COLO668 (cell line): ENCODE measurements at regions not wholly inside any gene's neighbourhood (a gene's known extent, or its start where the extent isn't known, plus 50 kb on each side); places are given as distances from the start of the nearest gene placed in this dataset.
"Not testable (repeated sequence)": the region's sequence is repeated elsewhere in the genome, so short reads cannot be mapped to it uniquely, and the experiment has no call there.

Experiments used
- DNase-seq: peaks from one replicate; lab custom pipeline; 2025; ENCODE audit not compliant: unreplicated experiment; lab: John Stamatoyannopoulos, UW

DNA sequence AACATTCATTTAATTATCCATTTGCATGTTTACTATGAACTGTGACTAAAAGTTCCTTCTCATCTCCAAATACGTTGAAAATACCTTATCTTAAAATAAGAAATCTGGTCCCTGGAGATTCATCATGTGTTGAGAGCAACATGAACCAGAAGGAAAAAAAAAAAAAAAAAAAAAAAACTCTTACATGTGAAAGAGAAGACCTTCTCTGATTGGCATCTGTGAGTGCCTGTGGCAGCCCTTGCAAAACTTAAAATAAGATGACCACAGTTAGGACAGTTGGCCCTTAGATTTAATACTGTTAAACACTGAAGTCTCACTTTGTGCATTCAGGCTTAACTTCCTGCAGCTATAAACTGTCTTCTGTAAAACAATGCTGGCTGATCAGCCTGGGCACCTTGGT, 1395.2 kb upstream of the ADGRL4 start:
- no peak for DNase-seq

DNA sequence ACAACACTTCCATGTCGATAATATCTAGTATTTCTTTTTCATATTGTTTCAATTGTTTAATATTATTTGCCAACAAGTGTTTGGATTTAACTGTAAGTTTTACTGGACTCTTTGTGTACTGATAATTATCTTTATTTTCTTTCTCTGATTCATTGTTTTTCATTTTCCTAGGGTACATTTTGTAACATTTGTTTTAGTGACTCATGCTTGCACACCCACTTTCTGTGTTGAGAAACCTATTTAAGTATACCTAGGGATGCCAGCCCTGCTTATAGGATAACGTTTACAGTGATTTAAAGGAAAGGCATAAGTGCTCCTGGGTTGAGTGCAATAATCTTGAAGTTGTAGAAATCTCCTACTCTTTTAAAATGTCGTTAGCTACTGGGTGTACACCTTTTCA, 1386.0 kb upstream of the ADGRL4 start:
- no peak for DNase-seq

DNA sequence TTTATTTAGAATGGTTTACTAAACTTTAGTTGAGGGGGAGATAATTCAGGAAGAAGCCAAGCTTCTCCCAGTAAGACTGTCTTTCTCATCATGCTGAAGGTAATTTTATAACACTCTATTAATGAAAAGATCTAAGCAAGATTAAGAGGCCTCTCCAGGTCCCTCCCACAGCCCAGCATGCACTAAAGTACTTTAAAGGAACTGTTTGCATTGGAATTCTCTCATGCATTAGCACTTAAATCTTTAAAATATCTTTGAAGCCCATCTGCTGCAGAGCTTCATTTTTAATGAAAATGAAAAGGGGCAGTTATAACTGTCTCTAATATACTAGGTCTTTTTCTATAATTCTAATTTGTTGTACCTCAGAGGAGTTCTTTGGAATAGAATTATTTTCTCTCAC, 1379.1 kb upstream of the ADGRL4 start:
- no peak for DNase-seq

DNA sequence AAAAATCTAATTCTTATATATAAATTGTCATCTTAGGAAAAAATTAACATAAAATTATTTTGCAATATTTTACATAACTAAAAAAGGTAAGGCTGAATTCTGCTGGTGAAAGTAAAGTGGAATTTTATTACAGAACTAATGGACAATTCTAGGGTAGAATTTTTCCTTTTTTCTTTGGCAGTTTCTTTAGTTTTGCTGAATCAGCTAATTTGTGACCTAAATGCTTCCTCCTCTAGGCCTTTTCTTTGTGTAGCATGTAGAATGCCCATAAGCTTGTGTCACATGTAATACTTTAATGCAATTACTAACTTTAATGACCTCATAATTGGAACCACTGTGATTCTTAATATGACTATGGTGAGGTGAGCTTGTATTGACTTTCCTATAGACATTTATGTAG, 1378.4 kb upstream of the ADGRL4 start:
- no peak for DNase-seq

DNA sequence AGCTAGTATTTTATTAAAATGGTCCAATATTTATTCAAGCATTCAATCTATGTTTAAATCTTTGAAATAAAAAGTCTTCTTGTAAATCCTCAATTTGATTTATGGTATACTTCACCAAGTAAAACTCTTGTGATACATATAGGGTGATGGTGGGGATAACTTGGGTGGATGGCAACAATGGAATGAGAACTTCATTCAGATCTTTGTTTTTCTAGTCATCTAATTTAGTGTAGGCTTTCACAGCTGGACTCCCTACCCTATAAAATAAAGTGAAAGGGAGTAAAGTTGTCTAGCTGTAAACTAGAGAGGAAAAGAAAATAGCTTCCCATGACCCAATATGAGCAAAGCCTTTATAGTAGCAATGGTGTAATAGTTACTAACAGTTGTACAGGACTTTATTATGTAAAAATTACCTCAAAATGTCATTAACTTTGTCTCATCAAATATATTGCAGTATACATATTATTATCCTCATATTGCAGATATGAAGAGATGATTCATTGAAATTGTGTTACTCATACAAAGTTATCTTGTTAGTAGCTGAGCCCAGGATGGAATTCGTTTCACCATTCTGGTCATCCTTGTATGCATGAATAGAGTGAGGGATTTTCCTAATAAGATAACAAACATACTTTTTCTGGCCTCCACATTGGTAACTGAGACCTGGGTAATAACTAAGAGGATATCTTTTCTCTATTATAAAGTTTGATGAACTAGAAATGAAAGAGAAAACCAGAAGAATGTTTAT, 1377.7 kb upstream of the ADGRL4 start:
- no peak for DNase-seq

DNA sequence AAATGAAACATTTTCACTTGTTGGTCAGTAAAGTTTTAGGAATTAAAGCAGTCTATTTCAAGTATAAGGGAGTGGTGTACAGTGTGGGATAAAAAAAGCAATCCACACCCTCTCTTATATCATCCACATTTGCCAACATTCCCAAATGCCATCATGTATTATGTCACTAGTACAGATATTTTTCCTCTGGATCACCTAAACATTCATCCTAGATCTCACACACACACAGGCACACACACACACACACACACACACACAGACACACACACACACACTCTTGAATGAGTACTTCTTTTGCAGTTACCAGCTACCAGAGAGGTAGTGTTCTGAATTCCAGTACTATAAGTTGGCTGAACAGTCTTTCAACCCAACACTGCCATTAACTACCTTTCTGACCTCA, 1369.1 kb upstream of the ADGRL4 start:
- DNase-seq, result no peak

DNA sequence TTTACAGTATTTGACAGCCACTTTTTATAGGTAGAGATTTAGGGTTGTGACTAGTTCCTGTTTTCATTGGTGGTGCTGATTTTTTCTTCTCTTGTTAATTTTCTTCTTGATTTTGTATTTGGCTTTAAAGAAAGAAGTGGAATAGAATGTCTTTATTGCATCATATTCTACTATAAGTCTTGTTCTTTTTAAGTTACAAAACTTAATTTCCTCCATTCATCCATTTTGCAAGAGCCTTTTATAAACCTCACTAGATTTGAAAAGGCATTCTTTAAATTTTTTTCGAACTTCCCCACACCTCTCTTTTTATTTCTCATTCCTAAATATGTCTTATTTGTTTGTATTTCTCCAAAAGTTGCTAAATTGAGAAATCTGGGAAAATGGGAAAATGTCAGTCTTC, 1368.6 kb upstream of the ADGRL4 start:
- no peak for DNase-seq

DNA sequence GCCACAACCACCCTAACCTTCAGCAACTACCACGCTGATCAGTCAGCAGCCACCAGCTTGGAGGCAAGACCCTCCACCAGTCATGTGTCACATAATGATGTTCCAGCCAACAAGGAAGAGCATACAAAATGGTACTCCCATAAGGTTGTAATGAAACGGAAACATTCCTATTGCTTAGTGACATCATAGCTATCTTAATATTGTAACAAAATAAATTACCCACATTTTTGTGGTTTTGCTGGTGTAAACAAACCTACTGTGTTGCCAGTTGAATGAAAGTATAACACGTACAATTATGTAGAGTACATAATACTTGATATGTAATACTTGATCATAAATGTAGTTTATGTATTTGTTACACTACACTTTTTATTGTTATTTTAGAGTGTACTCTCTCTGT, 1363.2 kb upstream of the ADGRL4 start:
- no peak for DNase-seq

DNA sequence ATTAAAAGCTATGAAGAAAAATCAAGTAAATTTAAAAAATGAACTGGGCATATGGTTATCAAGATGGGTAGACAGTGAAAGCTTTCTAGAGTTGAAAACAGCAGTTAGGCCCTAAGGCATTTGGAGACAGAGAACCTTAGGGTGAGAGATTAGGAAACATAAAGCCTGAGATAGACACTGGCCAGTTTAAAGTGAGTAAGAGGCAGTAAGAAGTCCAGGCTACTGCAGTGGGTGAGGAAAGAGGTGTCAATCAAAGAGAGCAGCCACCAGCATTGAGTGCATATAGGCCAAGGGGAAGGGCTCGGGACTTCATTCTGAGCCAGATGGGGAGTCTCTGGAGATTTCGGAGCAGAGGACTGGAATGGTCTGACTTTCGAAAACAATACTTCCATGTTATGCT, 1360.5 kb upstream of the ADGRL4 start:
- DNase-seq, result no peak

DNA sequence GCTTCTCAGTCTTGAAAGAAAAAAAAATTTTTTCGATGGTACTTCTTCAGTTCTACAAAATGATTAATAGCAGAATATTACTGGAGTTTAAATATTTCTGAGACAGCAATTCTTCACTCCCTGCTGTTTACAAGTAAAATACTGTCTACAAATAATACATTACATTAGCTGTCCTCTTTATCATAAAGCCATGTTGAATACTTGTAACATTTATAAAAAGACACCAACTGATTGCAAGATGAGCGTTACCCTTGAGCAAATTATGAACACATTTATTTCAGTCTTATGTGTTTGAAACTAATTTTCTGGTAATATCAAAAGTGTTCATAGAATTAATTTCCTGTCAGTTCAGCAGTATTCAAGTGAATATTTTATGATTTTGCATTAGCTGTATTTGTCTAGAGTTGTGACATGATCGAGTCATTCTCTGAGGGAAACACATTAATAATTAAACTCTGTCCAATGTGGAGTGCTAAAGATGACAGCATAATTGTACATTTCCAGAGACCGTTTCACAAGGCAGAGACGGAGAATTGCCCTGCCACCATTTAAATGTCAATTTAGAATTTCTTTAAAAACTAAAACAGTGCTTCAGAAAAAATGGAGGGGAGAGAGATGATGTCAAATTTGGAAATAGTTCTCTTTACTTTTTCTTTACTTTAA, 1359.0 kb upstream of the ADGRL4 start:
- DNase-seq, result no peak

DNA sequence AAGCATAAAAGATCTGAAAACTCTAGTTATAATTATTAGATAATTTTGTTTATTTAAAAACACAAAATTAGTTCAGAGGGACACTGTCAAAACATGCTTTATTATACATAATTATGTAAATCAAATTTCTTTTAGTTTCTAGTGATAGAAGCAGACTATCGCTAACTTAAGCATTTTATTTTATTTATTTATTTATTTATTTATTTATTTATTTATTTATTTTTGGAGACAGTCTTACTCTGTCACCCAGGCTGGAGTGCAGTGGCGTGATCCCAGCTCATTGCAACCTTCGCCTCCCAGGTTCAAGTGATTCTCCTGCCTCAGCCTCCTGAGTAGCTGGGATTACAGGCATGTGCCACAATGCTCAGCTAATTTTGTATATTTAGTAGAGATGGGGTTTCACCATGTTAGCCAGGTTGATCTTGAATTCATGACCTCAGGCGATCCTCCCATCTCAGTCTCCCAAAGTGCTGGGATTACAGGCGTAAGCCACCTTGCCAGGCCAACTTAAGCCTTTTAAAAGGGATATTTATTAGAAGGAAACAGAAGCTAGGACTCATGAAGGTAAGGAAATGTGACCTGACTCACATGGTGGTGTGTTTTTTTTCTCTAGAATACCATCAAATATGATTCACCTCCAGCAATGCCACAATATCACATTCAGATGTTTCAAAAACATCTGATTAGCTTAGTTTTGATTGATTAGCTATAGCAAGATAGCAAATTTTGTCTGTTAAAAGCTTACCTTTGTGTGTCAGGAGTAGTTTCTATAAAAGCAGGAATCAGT, 1357.4 kb upstream of the ADGRL4 start:
- no peak for DNase-seq

DNA sequence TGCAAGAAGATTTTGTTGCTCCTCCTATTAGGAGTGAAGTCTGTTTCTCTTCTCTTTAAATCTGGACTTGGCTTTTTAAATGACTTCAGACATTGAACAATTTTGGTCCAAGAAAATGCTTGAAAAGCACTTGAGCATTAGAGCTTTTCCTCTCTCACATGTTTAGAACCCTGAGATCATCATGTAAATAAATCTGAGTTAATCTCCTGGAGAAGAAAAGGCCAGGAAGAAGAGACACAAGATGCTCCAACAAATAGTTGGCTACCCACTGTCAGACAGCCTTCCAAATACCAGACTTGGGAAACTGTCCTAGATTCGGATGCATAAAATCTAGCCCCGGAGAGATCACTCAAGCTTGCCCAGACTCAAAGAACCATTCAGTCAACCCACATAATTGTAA, 1353.1 kb upstream of the ADGRL4 start:
- no peak for DNase-seq

DNA sequence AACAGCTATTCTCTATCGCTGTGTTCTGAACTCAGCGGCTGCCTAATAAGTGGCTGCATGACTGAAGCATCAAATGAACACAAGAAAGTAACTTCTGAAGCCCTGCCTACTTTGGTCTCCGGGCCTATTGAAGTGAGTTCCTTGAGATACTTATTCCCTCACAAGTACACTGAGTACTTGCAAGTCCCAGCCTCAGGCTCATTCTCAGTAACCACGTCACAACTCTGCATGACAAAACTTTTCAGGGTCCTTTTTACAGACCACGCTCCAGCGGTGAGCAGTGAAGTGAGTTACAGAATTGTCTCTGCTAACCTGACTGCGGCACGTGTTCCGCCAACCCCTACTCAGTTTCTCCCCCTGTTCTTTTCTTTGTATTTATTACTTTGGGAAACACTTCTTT, 1342.7 kb upstream of the ADGRL4 start:
- no peak for DNase-seq

DNA sequence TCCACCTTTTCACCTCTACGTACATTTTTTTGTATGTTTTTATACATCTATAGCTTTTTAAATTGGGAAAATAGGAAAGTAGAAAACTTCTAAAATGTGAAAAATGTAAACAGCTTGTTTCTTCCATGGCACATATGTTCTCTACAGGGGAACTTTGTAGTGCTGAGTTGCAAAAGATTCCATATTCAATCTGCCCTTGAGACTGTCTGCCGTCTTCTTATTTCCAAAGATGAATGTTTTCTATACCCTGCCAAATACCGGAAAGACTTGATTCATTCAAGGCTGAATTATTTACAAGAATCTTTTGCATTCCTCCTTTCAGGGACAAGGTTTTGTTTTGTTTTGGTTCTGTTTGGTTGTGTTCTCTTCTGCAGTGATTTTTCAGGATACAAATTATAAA, 1334.5 kb upstream of the ADGRL4 start:
- no peak for DNase-seq

DNA sequence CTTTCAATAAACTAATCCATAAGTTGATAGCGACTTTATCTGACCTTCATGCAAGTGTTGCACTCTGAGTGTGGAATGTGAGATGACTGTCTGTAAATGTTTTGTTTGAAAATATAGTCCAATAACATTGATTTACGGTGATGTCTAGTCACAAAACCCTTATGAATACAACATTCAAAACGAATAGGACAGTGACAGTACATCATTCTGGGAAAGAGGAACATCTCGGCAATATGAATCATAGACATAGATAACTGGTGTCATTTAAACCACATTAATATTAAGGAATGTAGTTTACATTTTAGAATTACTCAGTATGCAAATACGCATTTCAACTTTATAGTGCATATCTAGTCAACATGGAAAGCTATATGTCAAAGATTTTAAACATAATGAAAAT, 1311.6 kb upstream of the ADGRL4 start:
- no peak for DNase-seq

DNA sequence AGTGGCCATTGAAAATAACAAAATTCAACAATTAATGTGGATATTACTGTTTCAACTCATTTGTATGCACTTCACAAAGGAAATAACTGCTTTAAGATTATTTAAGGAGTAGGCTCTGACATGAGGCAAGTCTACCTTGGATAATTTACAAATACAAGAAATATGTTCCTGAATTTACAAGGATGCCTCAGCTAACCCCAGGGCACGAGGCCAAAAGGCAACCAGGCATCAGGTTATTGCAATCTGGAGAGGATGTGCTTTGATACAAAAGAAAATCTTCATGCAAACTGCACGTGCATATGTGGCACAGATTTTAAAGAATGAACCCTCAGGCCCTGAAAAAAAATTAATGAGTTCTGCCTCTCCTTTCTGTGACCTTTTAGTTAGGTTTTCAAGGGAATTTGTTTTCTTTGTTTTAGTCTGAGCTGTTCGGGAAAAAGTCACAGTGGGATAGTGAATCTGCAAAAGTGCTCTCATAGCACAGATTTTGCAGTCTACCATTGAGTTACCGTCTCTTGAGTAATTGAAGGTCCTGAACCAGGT, 1304.2 kb upstream of the ADGRL4 start:
- DNase-seq, result no peak

DNA sequence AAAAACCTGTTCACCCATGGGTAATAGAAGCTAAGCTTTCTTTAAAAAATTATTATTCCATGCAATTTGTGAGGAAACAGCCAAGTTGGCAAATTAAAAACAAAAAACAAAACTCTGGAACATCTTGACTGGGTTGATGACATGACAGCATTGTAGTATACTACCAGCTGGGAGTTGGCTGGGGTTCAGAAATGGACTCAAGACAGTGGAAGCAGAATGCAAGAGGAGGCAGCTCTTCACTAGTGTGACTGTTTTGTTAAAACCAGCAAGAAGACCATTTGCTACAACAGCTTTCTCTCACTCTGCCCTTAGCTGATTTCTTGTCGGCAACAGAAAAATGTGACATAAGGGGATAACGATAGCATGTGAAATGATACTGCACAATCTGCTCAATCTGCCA, 1298.9 kb upstream of the ADGRL4 start:
- no peak for DNase-seq

DNA sequence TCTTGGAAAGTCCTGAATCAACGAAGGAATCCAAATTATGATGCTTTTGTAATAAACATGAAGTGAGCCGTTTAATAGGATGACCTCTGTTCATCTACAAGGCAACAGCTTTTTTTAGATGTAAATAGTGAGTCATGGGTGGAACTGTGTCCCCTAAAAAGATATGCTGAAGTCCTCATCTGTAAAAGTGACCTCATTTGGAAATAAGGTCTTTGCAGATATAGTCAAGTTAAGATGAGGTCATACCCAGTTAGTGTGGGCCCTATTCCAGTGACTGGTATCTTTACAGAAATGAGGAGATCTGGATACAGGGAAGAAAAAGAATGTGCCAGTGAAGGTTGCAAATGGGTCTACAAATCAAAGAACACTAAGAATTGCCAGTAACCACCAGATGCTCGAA, 1287.3 kb upstream of the ADGRL4 start:
- no peak for DNase-seq

DNA sequence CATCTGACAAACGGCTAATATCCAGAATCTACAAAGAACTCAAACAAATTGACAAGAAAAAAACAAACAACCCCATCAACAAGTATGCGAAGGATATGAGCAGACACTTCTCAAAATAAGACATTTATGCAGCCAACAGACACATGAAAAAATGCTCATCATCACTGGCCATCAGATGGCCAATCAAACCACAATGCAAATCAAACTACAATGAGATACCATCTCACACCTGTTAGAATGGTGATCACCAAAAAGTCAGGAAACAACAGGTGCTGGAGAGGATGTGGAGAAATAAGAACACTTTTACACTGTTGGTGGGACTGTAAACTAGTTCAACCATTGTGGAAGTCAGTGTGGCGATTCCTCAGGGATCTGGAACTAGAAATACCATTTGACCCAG, 1282.2 kb upstream of the ADGRL4 start:
- not testable (repeated sequence) for DNase-seq

DNA sequence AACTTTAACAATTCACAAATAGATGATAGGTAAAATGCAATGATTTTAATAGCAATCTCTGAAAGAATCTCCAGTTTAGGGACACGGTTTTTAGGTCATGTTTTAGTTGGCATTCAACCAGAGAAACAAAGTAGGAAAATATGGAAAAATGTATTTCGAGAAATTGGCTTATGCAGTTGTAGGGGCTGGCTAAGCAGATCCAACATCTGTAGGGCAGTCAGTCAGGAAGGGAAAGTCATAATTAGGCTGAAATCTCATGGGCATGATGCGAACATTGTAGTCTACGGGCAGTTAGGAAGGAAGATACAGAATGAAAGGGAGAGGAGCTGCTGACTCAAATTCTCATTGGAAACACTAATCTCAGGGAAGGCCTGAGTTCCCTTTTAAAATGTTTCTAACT, 1276.0 kb upstream of the ADGRL4 start:
- DNase-seq, result no peak

DNA sequence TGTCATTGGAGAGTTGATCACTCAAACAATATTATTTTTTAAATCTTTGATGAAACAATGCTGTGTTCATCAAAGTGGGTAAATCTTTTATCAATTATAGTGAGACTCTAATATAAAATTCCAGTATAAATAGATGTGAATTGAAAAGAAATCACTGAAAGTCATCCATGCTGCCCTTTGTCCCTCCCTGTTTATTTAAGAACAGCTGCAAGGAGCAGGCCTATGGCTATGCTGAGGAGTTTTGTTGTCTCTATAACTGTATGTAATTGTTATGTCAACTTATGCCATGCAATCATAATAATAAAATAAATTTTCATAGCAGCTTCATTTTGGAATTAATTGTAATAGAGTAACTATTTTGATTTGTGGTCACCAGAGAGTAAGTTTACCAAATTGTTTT, 1272.4 kb upstream of the ADGRL4 start:
- no peak for DNase-seq

DNA sequence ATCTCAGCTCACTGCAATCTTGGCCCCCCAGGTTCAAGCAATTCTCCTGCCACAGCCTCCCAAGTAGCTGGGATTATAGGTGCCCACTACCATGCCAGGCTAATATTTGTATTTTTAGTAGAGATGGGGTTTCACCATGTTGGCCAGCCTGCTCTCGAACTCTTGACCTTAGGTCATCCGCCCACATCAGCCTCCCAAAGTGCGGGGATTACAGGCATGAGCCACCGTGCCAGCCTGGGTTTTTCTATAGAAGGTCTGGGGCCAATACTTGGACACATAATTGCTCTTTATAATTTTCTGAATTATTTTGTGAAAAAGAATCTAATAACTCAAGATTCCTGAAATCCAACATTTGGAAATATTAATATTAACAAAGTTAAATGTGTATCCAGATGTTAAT, 1267.7 kb upstream of the ADGRL4 start:
- DNase-seq, result no peak
